HUDEP-2 (cell line): ENCODE measurements at regions not wholly inside any gene's neighbourhood (a gene's known extent, or its start where the extent isn't known, plus 50 kb on each side); places are given as distances from the start of the nearest gene placed in this dataset.
"Not testable (repeated sequence)": the region's sequence is repeated elsewhere in the genome, so short reads cannot be mapped to it uniquely, and the experiment has no call there.

Experiments used
- DNase-seq, 76 experiments: peaks; one replicate each; lab custom pipeline; 2025; ENCODE audit not compliant: unreplicated experiment in 76 of 76; lab: John Stamatoyannopoulos, UW

- DNase-seq, result no peak
Observed at GRCh38 chr4:26228883-26229282, 91.9 kb upstream of the RBPJ start.

DNA sequence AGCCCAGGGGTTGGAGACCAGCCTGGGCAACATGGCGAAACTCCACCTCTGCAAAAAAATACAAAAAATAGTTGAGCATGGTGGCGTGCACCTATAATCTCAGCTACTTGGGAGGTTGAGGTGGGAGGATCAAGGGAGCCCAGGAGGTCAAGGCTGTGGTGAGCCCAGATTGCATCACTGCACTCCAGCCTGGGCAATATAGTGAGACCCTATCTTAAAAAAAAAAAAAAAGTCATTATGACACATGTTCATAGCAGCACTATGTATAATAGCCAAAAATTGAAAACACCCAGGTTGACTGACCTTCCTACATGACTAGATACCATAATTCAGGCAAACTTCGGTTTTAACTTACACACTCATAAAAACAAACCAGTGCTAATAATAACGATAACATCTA is 90.8 kb upstream of the RBPJ start:
- DNase-seq, result no peak

DNA sequence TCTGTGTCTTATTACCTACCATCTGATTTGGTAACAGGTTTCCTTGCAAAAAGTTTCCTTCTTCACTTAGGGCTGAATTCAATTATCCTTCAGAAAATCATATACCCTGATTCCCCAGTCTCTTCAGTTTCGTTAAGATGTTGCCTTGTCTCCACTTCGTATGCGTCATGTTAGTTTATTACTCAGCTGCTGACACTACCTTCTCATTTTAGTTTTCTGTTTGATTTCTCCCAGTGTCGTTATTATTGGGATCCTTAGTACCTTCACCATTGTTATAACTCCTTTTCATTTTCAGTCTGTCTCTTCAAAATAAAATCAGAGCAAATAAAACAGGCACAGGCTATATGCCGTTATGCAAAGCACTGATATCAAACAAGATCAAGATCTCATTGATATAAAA is 87.5 kb upstream of the RBPJ start:
- no peak for DNase-seq

DNA sequence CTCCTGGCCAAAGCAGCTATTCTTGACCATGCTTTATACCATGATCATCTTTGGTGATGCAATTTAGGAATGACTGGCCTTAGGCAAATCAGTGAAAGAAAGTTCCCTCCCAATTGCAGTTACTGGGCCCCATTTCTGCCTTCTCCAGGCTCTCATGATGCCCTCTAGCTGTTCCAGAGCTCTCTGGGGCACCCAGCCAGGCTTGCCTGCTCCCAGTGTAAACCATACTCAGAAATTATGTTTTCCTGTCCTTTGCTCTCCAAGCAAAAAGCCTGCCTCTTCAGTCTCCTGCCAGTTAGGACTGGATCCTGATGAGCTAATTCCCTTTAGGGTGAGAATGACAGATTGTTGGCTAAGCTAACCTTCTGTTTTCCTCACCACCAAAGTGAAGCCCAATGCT is 85.3 kb upstream of the RBPJ start:
- DNase-seq, result no peak

DNA sequence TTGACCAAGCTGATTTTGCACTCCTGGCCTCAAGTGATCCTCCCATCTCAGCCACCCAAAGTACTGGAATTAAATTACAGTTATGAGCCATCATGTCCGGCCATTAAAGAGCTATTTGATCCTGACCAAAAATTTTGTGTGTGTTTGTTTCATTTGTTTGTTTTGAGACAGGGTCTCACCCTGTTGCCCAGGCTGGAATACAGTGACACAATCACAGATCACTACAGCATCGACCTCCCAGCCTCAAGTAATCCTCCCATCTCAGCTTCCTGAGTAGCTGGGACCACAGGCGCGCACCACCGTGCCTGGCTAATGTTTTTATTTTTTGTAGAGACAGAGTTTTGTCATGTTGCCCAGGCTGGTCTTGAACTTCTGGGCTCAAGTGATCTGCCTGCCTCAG is 82.9 kb upstream of the RBPJ start:
- no peak for DNase-seq

- no peak for DNase-seq
Observed at GRCh38 chr4:26238426-26238777, 82.4 kb upstream of the RBPJ start.

- DNase-seq, result no peak
Observed at GRCh38 chr4:26238778-26239679, 81.8 kb upstream of the RBPJ start.

DNA sequence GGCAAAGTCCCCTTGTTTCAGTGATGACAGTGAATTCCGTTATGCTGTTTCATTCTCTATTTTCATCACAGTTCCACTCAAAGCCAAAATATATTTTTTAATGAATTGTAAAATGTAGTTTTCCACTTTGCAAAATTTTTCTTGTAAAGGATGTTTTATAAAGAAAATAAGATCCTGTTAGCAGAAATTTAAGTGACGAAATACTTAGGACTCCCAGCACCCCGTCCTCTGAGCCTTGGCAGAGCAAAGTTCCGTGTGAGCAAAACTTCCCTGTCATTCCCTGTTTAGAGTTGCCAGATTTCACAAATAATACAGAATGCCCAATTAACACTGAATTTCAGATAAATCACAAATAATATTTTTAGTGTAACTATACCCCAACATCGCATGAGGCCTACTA is 81.0 kb upstream of the RBPJ start:
- no peak for DNase-seq

GRCh38 chr4:26241179-26241578 is 79.6 kb upstream of the RBPJ start:
- DNase-seq, result no peak

DNA sequence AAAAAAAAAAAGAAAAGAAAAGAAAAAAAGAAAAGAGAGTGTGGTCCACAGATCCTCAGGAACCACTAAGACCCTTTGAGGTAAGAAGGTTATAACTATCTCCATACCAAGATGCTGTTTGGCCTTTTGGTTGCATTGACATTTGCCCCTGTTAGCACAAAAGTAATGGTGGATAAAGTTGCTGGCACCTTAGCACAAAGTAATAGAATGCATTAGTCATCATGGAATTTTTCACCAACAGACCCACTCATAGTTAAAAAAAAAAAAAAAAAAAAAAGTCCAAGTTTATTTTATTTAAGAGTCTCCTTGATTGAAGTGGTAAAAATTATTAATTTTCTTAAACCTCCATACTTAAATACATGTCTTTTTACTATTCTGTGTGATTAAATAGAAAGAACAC is 78.4 kb upstream of the RBPJ start:
- DNase-seq, result no peak

DNA sequence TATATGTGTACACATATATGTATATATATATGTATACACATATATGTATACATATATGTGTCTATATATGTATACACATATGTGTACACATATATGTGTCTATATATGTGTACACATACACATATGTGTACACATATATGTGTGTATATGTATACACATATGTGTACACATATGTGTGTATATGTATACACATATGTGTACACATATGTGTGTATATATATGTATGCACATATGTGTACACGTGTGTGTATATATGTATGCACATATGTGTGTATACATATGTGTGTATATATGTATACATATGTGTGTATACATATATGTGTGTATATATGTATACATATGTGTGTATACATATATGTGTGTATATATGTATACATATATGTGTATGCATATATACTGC is 76.7 kb upstream of the RBPJ start:
- DNase-seq, result not testable (repeated sequence)

- no peak for DNase-seq
Observed at GRCh38 chr4:26248647-26249046, 72.2 kb upstream of the RBPJ start.

DNA sequence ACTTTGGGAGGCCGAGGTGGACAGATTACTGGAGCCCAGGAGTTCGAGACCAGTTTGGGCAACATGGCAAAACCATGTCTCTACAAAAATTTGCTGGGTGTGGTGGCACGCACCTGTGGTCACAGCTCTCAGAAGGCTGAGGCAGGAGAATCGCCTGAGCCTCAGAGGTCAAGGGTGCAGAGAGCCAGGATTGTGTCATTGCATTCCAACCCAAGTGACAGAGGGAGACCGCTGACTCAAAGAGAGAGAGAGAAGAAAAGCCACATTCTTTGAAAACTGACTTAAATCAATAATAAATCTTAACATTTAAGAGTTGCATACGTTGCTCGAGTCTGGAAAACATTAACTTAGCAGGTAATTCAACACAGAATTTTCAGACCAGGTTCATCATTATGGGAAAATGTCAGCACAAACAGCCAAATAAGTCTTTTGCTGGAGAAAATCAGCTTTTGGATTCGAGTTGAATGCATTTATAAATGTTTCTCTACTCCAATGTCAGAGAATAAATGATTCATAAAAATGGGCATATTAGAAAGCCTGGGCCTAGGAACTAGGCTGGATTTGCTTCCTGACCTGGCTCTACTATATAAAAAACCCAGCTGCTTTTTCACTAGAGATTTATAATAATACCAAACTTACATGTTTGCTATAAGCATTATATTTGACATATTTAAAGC is 68.3 kb upstream of the RBPJ start:
- no peak for DNase-seq

- DNase-seq, result no peak
Observed at GRCh38 chr4:26253968-26254367, 66.8 kb upstream of the RBPJ start.

GRCh38 chr4:26255989-26256388 is 64.8 kb upstream of the RBPJ start:
- DNase-seq, result no peak

- not testable (repeated sequence) for DNase-seq
Observed at GRCh38 chr4:26257444-26257843, 63.4 kb upstream of the RBPJ start.

- DNase-seq, result no peak
Observed at GRCh38 chr4:26257850-26258249, 63.0 kb upstream of the RBPJ start.

GRCh38 chr4:26260571-26260970 is 60.2 kb upstream of the RBPJ start:
- DNase-seq, result no peak

DNA sequence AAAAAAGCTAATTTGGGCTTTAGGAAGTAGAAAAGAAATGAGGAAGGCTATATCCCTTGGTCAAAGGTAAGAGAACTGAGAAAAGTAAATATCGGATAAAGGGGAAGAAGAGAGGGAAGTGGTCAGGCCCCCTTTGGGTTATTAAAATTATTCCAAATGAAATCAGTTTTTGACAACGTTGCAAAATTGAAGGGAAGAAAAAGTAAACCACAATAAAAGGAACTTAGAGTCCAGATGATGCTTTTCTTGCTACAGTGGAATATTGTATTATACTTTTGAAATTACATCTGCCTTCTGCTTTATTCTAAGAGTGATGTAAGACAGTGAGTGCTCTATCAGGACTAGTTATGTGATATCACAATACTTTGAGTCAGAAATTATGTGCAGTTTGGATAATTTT is 59.4 kb upstream of the RBPJ start:
- no peak for DNase-seq

DNA sequence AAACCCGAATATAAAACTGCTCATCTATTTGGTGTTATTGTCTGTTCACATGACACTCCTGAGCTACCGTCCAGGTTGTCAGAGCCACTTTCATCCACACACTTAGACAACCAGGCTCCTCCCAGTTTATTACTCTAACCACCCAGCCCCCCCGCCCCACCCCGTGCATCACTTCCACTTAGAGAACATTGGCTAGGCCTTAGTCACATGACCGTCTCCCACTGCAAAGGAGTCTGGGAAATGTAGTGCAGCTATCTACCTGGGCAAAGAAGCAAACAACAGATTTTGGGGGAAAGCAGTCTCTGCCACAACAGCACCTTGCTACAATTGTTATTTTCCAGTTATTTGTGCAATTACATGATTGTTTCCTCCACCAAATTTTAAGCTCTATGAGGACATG is 57.6 kb upstream of the RBPJ start:
- DNase-seq, result no peak

DNA sequence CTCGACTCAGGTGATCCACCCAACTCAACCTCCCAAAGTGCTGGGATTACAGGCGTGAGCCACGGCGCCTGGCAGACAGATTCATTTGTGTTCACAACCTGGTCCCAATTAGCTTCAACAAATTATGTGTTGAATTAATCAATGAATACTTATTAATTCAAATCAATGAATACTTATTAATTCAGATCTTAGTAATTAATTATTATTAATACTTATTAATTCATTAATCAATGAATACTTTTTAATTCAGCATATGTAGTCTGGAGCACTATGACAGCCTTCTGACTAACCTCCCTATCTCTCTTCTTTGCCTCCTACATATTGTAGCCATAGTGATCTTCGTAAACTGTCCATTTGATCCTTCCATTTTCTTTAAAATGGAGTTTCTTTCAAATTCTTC is 56.7 kb upstream of the RBPJ start:
- DNase-seq, result no peak

DNA sequence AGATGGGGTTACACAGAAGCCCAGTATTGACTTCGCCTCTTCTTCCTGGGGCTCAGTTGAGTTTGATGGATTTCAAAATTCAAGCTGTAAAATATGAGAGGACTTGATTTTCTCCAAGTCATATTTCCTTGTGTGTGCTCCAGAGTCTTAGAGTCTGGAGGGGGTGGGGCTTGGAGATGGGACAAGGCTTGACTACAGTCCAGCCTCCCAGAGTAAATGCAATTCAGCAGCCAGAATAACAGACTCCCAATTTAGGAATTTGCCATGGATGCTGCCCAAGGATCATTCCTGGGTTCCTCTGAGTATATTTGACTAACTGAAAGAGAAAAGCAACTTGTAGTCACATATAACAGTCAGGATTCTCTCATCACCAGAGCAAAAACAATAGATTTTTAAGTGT is 53.7 kb upstream of the RBPJ start:
- no peak for DNase-seq
